ENCODE measurements at regions not wholly inside any gene's neighbourhood (a gene's known extent, or its start where the extent isn't known, plus 50 kb on each side); places are given as distances from the start of the nearest gene placed in this dataset.

- Histone ChIP-seq H3K36me3 (replicated peaks in 1 of 2; ENCODE audit: control extremely low read depth in 1 of 2, control insufficient read depth in 1 of 2, extremely low read depth in 1 of 2, insufficient read depth in 2 of 2, low read length in 1 of 2) (peaks cover 0 to 6% of the 10 kb centered on the region in 2 experiments), H3K4me1 (ENCODE audit: control insufficient read depth in 2 of 2, insufficient read depth in 2 of 2, low read length in 2 of 2) (peaks cover 19 to 31% of the 10 kb centered on the region in 2 donors), H3K9ac (ENCODE audit: low read length) (no peak overlapping the region), H3K9me3 (ENCODE audit: control extremely low read depth in 1 of 3, control insufficient read depth in 2 of 3, insufficient read depth in 1 of 3, low read length in 2 of 3) (no peaks in the 10 kb centered on the region), H2AFZ (ENCODE audit: insufficient read depth, low read depth, low read length, poor library complexity, severe bottlenecking) (no peak overlapping the region), H3K27me3 (replicated peaks in 1 of 4; ENCODE audit: control extremely low read depth in 1 of 4, control insufficient read depth in 3 of 4, insufficient read depth in 4 of 4, low read length in 3 of 4) (no peaks in the 10 kb centered on the region), H4K20me1 (ENCODE audit: control insufficient read depth, insufficient read depth, low read length, poor library complexity, severe bottlenecking) (no peaks in the 10 kb centered on the region), H3K27ac (ENCODE audit: low read length in 2 of 2) (peak overlapping the region; percentile 8 to 98), H3K79me2 (ENCODE audit: control insufficient read depth, insufficient read depth, low read length) (peaks cover 91% of the 10 kb centered on the region), H3K4me3 (ENCODE audit: control extremely low read depth in 1 of 5, extremely low read depth in 1 of 5, insufficient read depth in 1 of 5, low read depth in 2 of 5, low read length in 4 of 5) (no peak overlapping the region), H3K4me2 (replicated peaks; ENCODE audit: low read depth, low read length, poor library complexity, severe bottlenecking) (no peak overlapping the region)
- H3K4me1 Mint-ChIP-seq = peaks cover 38% of the 10 kb centered on the region
- peak overlapping the region; percentile 26 for H3K4me3 Mint-ChIP-seq
- ChIA-PET CTCF (interaction anchor here (1.7 to 3.9 kb wide), 2 partner anchors 75 to 99 kb away, joined by 3 to 34 read pairs; a partner anchor contains a TSS), POLR2A (interaction anchor here (3.3 kb wide), 1 partner anchor 75 kb away, joined by 15 read pairs; a partner anchor contains a TSS)
- intact Hi-C loops (cut with micrococcal nuclease) = no loop called here
- H3K27me3 Mint-ChIP-seq = no peaks in the 10 kb centered on the region
- WGBS (ENCODE audit: insufficient coverage) = 92% methylated on average over 3 of the region's 3 CpGs
- no peak for ATAC-seq (ENCODE audit: low read depth)
- TF ChIP-seq CTCF (IDR thresholded peaks at IDR 0.05) (no peak), EZH2 (IDR thresholded peaks at IDR 0.05; ENCODE audit: borderline replicate concordance, insufficient read depth, low read depth, low read length, poor library complexity, severe bottlenecking) (no peak)
- no peak for DNase-seq
- peak overlapping the region; percentile 93 for H3K27ac Mint-ChIP-seq
- no peaks in the 10 kb centered on the region for H3K9me3 Mint-ChIP-seq (ENCODE audit: insufficient read depth)
Observed at GRCh38 chr18:46247942-46248341, 143.8 kb downstream of the HAUS1 start.

DNA sequence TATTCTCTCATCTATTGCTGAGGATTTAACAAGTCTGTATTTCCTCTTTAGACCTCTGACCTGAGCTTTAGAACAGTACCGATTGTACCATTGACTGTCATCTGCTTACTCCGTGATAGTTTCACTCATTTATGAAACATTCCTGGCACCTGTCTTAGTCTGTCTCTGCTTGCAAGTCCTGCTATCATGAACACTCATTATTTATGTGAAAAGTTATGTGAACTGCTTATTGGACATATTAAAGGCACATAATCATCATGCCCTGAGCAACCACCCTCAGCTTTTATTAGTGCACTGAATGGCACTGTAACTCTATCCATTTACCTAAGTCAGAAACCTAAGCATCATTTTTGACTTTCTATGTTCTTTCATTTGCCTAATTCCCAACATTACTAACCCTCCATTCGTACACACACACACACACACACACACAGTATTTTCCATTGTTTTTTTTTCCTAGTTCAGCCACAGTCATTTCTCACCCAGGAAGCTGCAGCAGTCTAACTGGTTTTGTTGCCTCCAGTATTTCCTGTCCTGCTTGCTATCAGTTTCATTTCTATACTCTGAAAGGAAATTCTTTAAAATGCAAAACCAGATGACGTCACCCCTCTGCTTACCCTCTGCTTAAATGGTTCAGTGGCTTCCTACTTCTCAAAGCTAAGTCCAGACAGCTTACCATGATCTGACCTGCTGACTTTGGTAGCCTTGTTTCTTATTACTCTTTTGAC is 146.1 kb downstream of the HAUS1 start:
- no peaks in the 10 kb centered on the region for H3K9me3 Mint-ChIP-seq (ENCODE audit: insufficient read depth)
- Histone ChIP-seq H3K79me2 (ENCODE audit: control insufficient read depth, insufficient read depth, low read length) (peaks cover 90% of the 10 kb centered on the region), H3K9ac (ENCODE audit: low read length) (peak overlapping the region; percentile 64), H3K4me3 (ENCODE audit: control extremely low read depth in 1 of 5, extremely low read depth in 1 of 5, insufficient read depth in 1 of 5, low read depth in 2 of 5, low read length in 4 of 5) (peak overlapping the region; percentile 19 to 53 (median 42)), H4K20me1 (ENCODE audit: control insufficient read depth, insufficient read depth, low read length, poor library complexity, severe bottlenecking) (no peaks in the 10 kb centered on the region), H3K27ac (ENCODE audit: low read length in 2 of 2) (peak overlapping the region; percentile 96 to 98), H2AFZ (ENCODE audit: insufficient read depth, low read depth, low read length, poor library complexity, severe bottlenecking) (peak overlapping the region; percentile 76), H3K4me1 (ENCODE audit: control insufficient read depth in 2 of 2, insufficient read depth in 2 of 2, low read length in 2 of 2) (peaks cover 19 to 31% of the 10 kb centered on the region in 2 donors), H3K4me2 (replicated peaks; ENCODE audit: low read depth, low read length, poor library complexity, severe bottlenecking) (peak overlapping the region; percentile 71), H3K36me3 (replicated peaks in 1 of 2; ENCODE audit: control extremely low read depth in 1 of 2, control insufficient read depth in 1 of 2, extremely low read depth in 1 of 2, insufficient read depth in 2 of 2, low read length in 1 of 2) (peaks cover 0 to 20% of the 10 kb centered on the region in 2 experiments), H3K27me3 (replicated peaks in 1 of 4; ENCODE audit: control extremely low read depth in 1 of 4, control insufficient read depth in 3 of 4, insufficient read depth in 4 of 4, low read length in 3 of 4) (no peaks in the 10 kb centered on the region), H3K9me3 (ENCODE audit: control extremely low read depth in 1 of 3, control insufficient read depth in 2 of 3, insufficient read depth in 1 of 3, low read length in 2 of 3) (no peaks in the 10 kb centered on the region)
- H3K4me1 Mint-ChIP-seq = peaks cover 36% of the 10 kb centered on the region
- peak; percentile 93 for DNase-seq
- H3K27ac Mint-ChIP-seq = peak overlapping the region; percentile 93
- POLR2A ChIA-PET = interaction anchor here (0.7 to 3.3 kb wide), 3 partner anchors 28 to 259 kb away, joined by 6 to 15 read pairs (median 6); a partner anchor contains a TSS
- CTCF ChIA-PET = interaction anchor here (0.7 to 3.9 kb wide), 8 partner anchors 9 to 408 kb away, joined by 3 to 34 read pairs (median 4); a partner anchor contains a TSS
- peak; percentile 94 for ATAC-seq (ENCODE audit: low read depth)
- WGBS (ENCODE audit: insufficient coverage) = 13% methylated on average over 3 of the region's 4 CpGs
- peak overlapping the region; percentile 84 for H3K4me3 Mint-ChIP-seq
- TF ChIP-seq EZH2 (IDR thresholded peaks at IDR 0.05; ENCODE audit: borderline replicate concordance, insufficient read depth, low read depth, low read length, poor library complexity, severe bottlenecking) (no peak), CTCF (IDR thresholded peaks at IDR 0.05) (no peak)
- intact Hi-C loops (cut with micrococcal nuclease) = loop anchor here (1.0 to 2.0 kb wide), 5 partner anchors 37 to 667 kb away; partner anchors contain the start of genes EPG5, KATNAL2 and PIAS2
- no peaks in the 10 kb centered on the region for H3K27me3 Mint-ChIP-seq

Measured in B cell (primary cell).